Right hindlimb (tissue), 1 donor: ENCODE measurements at regions not wholly inside any gene's neighbourhood (a gene's known extent, or its start where the extent isn't known, plus 50 kb on each side); places are given as distances from the start of the nearest gene placed in this dataset.

Experiments used
- DNase-seq: peaks from one replicate; pipeline ENCODE4 v3.0.0-alpha.2; 2018

DNA sequence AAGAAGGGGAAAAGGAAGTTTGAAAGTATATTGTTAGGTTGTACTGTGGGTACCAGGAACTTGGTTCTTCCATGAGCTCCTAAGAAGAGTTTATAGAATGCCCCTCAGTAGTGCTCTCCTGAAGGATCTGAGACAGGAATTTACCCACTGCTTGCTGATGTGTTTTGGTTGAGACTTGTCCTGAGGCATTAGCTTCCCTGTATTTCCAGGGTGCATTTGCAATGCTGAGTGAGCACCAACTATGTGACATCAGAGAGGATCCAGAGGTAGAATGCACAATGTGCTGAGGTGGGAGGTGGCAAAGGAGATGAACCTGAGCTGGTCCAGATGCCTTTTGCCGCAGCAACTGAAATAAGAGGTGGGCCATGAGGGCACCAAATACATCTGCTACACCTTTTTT is 64.3 kb upstream of the LRRC3B start:
- DNase-seq: no peak

- no peak for DNase-seq
Observed at GRCh38 chr3:26559227-26559626, 63.3 kb upstream of the LRRC3B start.

DNA sequence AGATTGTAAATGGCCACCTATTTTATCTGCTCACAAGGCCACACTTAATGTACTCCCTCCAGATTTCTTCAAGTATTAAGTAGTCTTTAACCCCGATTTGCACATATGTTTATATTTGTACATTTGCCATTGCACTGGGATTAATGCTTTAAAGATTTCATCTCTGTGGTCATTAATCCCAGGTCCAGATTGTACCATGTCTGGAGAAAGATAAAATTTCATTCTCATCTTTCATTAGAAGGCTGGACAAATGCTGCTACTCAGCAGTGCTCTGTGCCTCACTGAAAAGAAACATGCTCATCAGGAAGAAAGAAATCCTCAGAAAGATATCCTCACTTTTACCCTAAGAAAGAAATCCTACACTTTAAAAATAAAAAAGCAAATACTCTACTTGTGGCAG is 62.5 kb upstream of the LRRC3B start:
- DNase-seq: no peak

- DNase-seq: no peak
Observed at GRCh38 chr3:26562021-26562768, 60.4 kb upstream of the LRRC3B start.
